T-helper 2 cell treated with Interferon-gamma antibody and Interleukin-4, amounts not matched to agents 5 μg/mL and 100 μg/mL, for 36 hours (primary cell): ENCODE measurements at regions not wholly inside any gene's neighbourhood (a gene's known extent, or its start where the extent isn't known, plus 50 kb on each side); places are given as distances from the start of the nearest gene placed in this dataset.

ENCODE experiments used
- DNase-seq: peaks from one replicate; pipeline ENCODE4 v3.0.0; 2021; ENCODE audit warnings: low spot score
- H3K27ac Mint-ChIP-seq: one replicate; pipeline ENCODE4 v1.8.0; 2021; ENCODE audit warnings: mild to moderate bottlenecking, mixed read lengths
- H3K27me3 Mint-ChIP-seq: one replicate; pipeline ENCODE4 v1.8.0; 2021; ENCODE audit warnings: low read depth, mixed read lengths
- H3K36me3 Mint-ChIP-seq: one replicate; pipeline ENCODE4 v1.8.0; 2021; ENCODE audit warnings: low read depth, mixed read lengths
- H3K4me1 Mint-ChIP-seq: one replicate; pipeline ENCODE4 v1.8.0; 2021; ENCODE audit warnings: low read depth, mixed read lengths
- H3K4me3 Mint-ChIP-seq: one replicate; pipeline ENCODE4 v1.8.0; 2022; ENCODE audit warnings: mild to moderate bottlenecking, moderate library complexity, mixed read lengths
- H3K9me3 Mint-ChIP-seq: one replicate; pipeline ENCODE4 v1.8.0; 2021; ENCODE audit warnings: mixed read lengths

DNA sequence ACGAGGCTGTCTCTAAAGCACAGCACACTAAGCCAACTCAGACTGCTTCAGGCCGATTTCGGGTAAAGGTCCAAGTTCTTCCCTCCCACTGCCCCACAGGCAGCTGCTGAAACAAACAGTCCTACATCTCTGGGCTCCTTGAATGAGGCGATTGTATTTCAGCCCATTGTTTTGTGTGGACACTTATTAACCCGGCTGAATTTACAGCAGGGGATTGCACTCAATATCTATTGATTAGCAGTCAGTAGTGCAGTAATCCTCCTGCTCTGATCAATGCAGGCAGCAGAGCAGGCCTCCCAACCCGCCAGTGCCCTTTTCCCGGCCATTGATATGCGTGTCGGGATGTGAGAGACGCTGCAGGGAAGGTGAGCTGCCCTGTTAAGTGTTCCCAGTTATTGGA is 330.1 kb downstream of the CMPK2 start:
- peaks cover 2% of the 10 kb centered on the region for H3K27me3 Mint-ChIP-seq
- no peak for DNase-seq
- no peaks in the 10 kb centered on the region for H3K4me1 Mint-ChIP-seq
- H3K36me3 Mint-ChIP-seq: no peaks in the 10 kb centered on the region
- no peaks in the 10 kb centered on the region for H3K9me3 Mint-ChIP-seq
- no peak overlapping the region for H3K4me3 Mint-ChIP-seq
- no peak overlapping the region for H3K27ac Mint-ChIP-seq

DNA sequence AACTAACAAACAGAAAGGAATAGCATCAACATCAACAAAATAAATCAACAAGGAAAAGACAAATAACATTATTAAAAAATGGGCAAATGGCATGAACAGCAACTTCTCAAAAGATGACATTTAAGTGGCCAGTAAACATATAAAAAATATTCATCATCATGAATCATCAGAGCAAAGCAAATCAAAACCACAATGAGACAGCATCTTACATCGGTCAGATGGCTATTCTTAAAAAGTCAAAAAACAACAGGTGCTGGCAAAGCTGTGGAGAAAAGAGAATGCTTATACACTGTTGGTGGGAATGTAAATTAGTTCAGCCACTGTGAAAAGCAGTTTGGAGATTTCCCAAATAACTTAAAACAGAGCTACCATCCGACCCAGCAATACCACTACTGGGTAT is 327.1 kb downstream of the CMPK2 start:
- Mint-ChIP-seq H3K36me3 (no peaks in the 10 kb centered on the region), H3K27ac (no peak overlapping the region), H3K27me3 (peaks cover 2% of the 10 kb centered on the region), H3K9me3 (no peaks in the 10 kb centered on the region), H3K4me1 (no peaks in the 10 kb centered on the region), H3K4me3 (no peak overlapping the region)
- no peak for DNase-seq

GRCh38 chr2:6545336-6545735 is 320.4 kb downstream of the CMPK2 start:
- H3K27me3 Mint-ChIP-seq: no peaks in the 10 kb centered on the region
- no peak for DNase-seq
- no peaks in the 10 kb centered on the region for H3K36me3 Mint-ChIP-seq
- no peaks in the 10 kb centered on the region for H3K4me1 Mint-ChIP-seq
- no peaks in the 10 kb centered on the region for H3K9me3 Mint-ChIP-seq
- H3K27ac Mint-ChIP-seq: no peak overlapping the region
- no peak overlapping the region for H3K4me3 Mint-ChIP-seq

GRCh38 chr2:6545795-6546194 is 319.9 kb downstream of the CMPK2 start:
- Mint-ChIP-seq H3K27ac (no peak overlapping the region), H3K27me3 (no peaks in the 10 kb centered on the region), H3K4me1 (no peaks in the 10 kb centered on the region), H3K4me3 (no peak overlapping the region), H3K9me3 (no peaks in the 10 kb centered on the region), H3K36me3 (no peaks in the 10 kb centered on the region)
- DNase-seq: no peak

- no peaks in the 10 kb centered on the region for H3K4me1 Mint-ChIP-seq
- no peaks in the 10 kb centered on the region for H3K27me3 Mint-ChIP-seq
- no peak overlapping the region for H3K4me3 Mint-ChIP-seq
- DNase-seq: no peak
- no peak overlapping the region for H3K27ac Mint-ChIP-seq
- H3K36me3 Mint-ChIP-seq: no peaks in the 10 kb centered on the region
- H3K9me3 Mint-ChIP-seq: no peaks in the 10 kb centered on the region
These were observed 311.2 kb downstream of the CMPK2 start for GRCh38 chr2:6554466-6554865.

- Mint-ChIP-seq H3K27ac (no peak overlapping the region), H3K27me3 (no peaks in the 10 kb centered on the region), H3K4me1 (no peaks in the 10 kb centered on the region), H3K9me3 (no peaks in the 10 kb centered on the region), H3K4me3 (no peak overlapping the region), H3K36me3 (no peaks in the 10 kb centered on the region)
- DNase-seq: no peak
These were observed 309.0 kb downstream of the CMPK2 start for GRCh38 chr2:6556755-6557154.

- no peak for DNase-seq
- Mint-ChIP-seq H3K4me1 (no peaks in the 10 kb centered on the region), H3K9me3 (no peaks in the 10 kb centered on the region), H3K27me3 (no peaks in the 10 kb centered on the region), H3K27ac (no peak overlapping the region), H3K36me3 (no peaks in the 10 kb centered on the region), H3K4me3 (no peak overlapping the region)
These were observed 308.0 kb downstream of the CMPK2 start for GRCh38 chr2:6557737-6558136.

DNA sequence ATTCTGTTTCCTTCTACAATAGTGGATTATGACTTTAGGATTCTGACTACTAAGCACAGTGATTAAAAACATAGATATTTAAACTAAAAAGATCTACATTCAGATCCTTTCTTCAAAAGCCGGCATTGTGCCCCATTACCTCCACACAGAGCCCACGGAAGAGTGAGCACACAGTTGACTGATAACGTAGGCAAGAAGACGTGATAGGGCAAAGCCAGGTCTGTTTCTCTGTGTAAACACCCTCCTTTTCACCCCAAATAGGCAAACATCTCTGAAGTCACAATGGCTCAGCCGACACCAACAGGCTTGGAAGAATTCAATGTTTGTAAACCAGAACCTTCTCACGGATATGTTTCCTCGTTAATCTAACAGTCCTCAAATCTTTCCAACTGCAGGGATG is 302.9 kb downstream of the CMPK2 start:
- no peaks in the 10 kb centered on the region for H3K36me3 Mint-ChIP-seq
- H3K27me3 Mint-ChIP-seq: no peaks in the 10 kb centered on the region
- no peak overlapping the region for H3K4me3 Mint-ChIP-seq
- H3K9me3 Mint-ChIP-seq: no peaks in the 10 kb centered on the region
- H3K4me1 Mint-ChIP-seq: no peaks in the 10 kb centered on the region
- no peak overlapping the region for H3K27ac Mint-ChIP-seq
- DNase-seq: no peak

DNA sequence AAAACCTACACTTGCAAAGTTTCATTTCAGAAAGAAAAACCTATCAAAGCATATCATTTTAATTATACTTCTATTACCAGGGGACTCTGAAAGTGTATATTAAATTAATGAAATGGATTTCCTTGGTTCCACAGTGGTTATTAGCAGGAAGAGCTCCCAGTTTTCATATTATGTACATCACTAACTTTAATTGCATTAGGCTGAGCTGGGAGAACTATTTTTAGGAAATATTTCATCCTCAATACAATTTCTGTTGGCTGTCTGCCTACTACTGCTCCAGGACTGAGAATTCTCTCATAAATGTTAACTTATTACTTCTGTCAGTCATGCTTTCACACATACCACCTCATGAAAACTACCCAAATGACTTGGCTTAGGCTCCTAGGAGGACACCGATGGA is 301.4 kb downstream of the CMPK2 start:
- no peaks in the 10 kb centered on the region for H3K36me3 Mint-ChIP-seq
- H3K27me3 Mint-ChIP-seq: no peaks in the 10 kb centered on the region

GRCh38 chr2:6574121-6574520 is 291.6 kb downstream of the CMPK2 start:
- Mint-ChIP-seq H3K36me3 (no peaks in the 10 kb centered on the region), H3K27ac (no peak overlapping the region)

More for the DNA sequence above, 301.4 kb downstream of the CMPK2 start:
- Mint-ChIP-seq H3K4me1 (no peaks in the 10 kb centered on the region), H3K4me3 (no peak overlapping the region), H3K27ac (no peak overlapping the region), H3K9me3 (no peaks in the 10 kb centered on the region)
- DNase-seq: no peak

DNA sequence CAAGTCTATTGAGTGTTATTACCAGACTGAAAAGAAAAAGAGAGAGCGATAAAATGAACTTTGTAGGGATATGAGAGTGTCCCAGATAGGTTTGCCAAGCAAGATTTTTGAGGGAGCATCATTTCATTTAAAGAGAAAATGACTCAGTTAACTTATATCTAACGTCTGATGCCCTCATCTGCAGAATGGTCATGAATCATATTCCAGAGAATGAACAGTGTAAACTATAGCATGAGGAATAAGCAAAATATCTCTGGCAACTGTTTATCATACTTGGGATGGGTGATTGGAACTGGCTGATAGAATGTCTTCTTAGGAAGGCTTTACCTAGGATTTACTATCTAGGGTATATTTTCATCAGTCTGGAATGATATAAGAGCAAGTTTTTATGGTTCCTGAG is 289.4 kb downstream of the CMPK2 start:
- Mint-ChIP-seq H3K4me1 (no peaks in the 10 kb centered on the region), H3K9me3 (no peaks in the 10 kb centered on the region), H3K4me3 (no peak overlapping the region), H3K36me3 (no peaks in the 10 kb centered on the region), H3K27me3 (no peaks in the 10 kb centered on the region), H3K27ac (no peak overlapping the region)
- DNase-seq: no peak

More at GRCh38 chr2:6574121-6574520, 291.6 kb downstream of the CMPK2 start:
- Mint-ChIP-seq H3K4me3 (no peak overlapping the region), H3K4me1 (no peaks in the 10 kb centered on the region), H3K9me3 (no peaks in the 10 kb centered on the region), H3K27me3 (no peaks in the 10 kb centered on the region)
- DNase-seq: no peak

DNA sequence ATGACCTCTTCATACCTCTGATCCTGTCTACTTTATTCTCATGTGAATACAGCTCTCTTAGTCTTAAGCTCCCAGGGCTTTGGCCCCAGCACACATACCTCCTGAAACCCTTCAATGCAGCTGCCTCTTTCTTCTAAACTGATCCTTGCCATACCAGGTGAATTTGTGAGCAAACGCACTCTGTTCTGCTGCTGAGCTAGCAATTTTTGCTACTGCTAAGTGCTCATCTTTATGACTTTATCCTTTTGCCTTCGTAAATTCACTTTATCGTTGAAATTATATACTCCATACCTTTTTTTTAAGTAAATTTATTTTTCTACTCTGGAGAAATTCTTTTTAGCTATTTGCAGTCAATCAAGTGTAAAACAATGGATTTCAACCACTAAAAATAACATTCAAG is 287.7 kb downstream of the CMPK2 start:
- Mint-ChIP-seq H3K27ac (no peak overlapping the region), H3K4me1 (no peaks in the 10 kb centered on the region), H3K4me3 (no peak overlapping the region), H3K9me3 (no peaks in the 10 kb centered on the region), H3K27me3 (no peaks in the 10 kb centered on the region), H3K36me3 (no peaks in the 10 kb centered on the region)
- no peak for DNase-seq

DNA sequence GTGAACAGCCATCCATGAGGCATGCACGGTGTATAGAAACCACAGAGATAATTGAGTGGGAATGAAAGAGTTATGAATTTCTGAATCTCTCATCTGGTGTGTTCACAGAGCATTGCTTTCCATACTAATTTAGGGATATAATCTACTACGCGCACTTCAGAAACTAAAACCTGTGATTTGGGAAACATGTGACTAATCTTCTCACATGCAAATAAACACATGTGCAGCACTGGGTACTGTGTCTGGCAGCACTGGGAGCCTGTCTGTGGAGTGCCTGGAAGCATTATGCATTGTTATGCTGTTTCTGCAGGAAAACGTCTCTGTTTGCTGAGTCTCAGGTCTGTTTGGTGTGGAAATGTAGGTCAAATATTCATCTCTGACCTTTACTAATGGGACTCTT is 287.3 kb downstream of the CMPK2 start:
- H3K27me3 Mint-ChIP-seq: no peaks in the 10 kb centered on the region

GRCh38 chr2:6579281-6579680 is 286.4 kb downstream of the CMPK2 start:
- H3K4me3 Mint-ChIP-seq: no peak overlapping the region
- no peak overlapping the region for H3K27ac Mint-ChIP-seq
- H3K4me1 Mint-ChIP-seq: no peaks in the 10 kb centered on the region
- no peaks in the 10 kb centered on the region for H3K36me3 Mint-ChIP-seq
- H3K9me3 Mint-ChIP-seq: no peaks in the 10 kb centered on the region
- no peaks in the 10 kb centered on the region for H3K27me3 Mint-ChIP-seq
- DNase-seq: no peak

More for the DNA sequence above, 287.3 kb downstream of the CMPK2 start:
- Mint-ChIP-seq H3K27ac (no peak overlapping the region), H3K36me3 (no peaks in the 10 kb centered on the region), H3K9me3 (no peaks in the 10 kb centered on the region), H3K4me3 (no peak overlapping the region), H3K4me1 (no peaks in the 10 kb centered on the region)
- DNase-seq: no peak

DNA sequence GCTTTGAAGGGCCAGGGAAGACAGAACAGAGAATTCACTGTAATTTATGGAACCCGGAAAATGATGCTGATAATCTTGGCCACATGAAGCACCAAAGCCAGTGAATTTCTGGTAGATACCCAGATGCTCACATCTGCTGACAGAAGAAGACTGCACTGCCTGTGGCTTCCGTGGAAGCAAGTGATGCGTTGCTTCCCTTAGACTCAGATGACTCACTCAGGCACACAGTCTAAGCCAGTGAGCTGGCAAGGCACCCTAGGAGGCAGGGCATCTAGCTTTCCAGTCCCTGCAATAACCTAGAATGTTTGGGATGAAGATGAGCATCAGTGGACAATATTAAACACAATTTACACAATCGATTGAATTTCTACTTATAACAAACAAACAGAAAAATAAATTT is 284.7 kb downstream of the CMPK2 start:
- no peaks in the 10 kb centered on the region for H3K9me3 Mint-ChIP-seq
- no peak for DNase-seq
- no peaks in the 10 kb centered on the region for H3K36me3 Mint-ChIP-seq
- no peaks in the 10 kb centered on the region for H3K4me1 Mint-ChIP-seq
- no peak overlapping the region for H3K4me3 Mint-ChIP-seq
- no peaks in the 10 kb centered on the region for H3K27me3 Mint-ChIP-seq
- H3K27ac Mint-ChIP-seq: no peak overlapping the region
